Adrenal gland (tissue), 9 donors: ENCODE measurements at regions not wholly inside any gene's neighbourhood (a gene's known extent, or its start where the extent isn't known, plus 50 kb on each side); places are given as distances from the start of the nearest gene placed in this dataset.

Experiments
- DNase-seq, 7 donors: peaks; one replicate each; pipeline ENCODE4 v3.0.0-alpha.2; 2019 to 2020
- H3K27ac ChIP-seq, 5 donors: fragments of 200-600 bp; sonication (generic) in 4 of 5; 1 replicate in 3 of 5; 2 replicates in 2 of 5; pipeline versions ENCODE4 v1.5.1 to v1.8.0; 2016 to 2020; ENCODE audit warnings: mild to moderate bottlenecking in 1 of 5
- H3K27me3 ChIP-seq: fragments of 200-600 bp; 2 replicates; pipeline ENCODE4 v1.8.0; 2021
- H3K36me3 ChIP-seq, 2 donors: fragments of 200-600 bp; replicated peaks in 1 of 2; 1 replicate in 1 of 2; 2 replicates in 1 of 2; pipeline versions ENCODE4 v1.5.1 to v1.8.0; 2018 to 2022
- H3K4me1 ChIP-seq, 2 donors: fragments of 200-600 bp; replicated peaks in 1 of 2; 1 replicate in 1 of 2; 2 replicates in 1 of 2; pipeline versions ENCODE4 v1.5.1 to v1.8.0; 2018 to 2021
- H3K4me3 ChIP-seq, 4 donors: fragments of 200-600 bp; sonication (generic) in 3 of 4; one replicate each; pipeline ENCODE4 v1.5.1; 2016 to 2018
- H3K9me3 ChIP-seq, 3 donors: fragments of 200-600 bp; sonication (generic) in 1 of 3; replicated peaks in 1 of 3; 1 replicate in 2 of 3; 2 replicates in 1 of 3; pipeline versions ENCODE4 v1.5.1 to v1.8.0; 2016 to 2021
- CTCF ChIP-seq, 6 experiments: fragments of 450-650 bp in 4 of 6; fragments of 200-600 bp in 2 of 6; sonication (generic) in 1 of 6; IDR thresholded peaks; 1 replicate in 5 of 6; 2 replicates in 1 of 6; pipeline versions ENCODE4 v1.5.1 to v1.8.0; 2016 to 2021; ENCODE audit warnings: antibody characterized with exemption in 6 of 6, mild to moderate bottlenecking in 2 of 6, moderate library complexity in 1 of 6
- POLR2A ChIP-seq, 2 donors: fragments of 450-650 bp; IDR thresholded peaks; one replicate each; pipeline ENCODE4 v1.6.1; 2017; ENCODE audit warnings: antibody characterized with exemption in 2 of 2, mild to moderate bottlenecking in 2 of 2, moderate library complexity in 1 of 2
- WGBS, 4 donors: extraction: QIAGEN DNeasy Blood & Tissue Kit in 2 of 4; methylation state at CpG; one replicate each; pipeline versions ENCODE4 v1.1.5 to v1.1.7; 2013 to 2017; 5-methylcytosine and 5-hydroxymethylcytosine counted together
- intact Hi-C, 2 donors: fragments of 100-400 bp; cut with DNase I; formaldehyde crosslinking; loops; one replicate each; pipeline versions ENCODE4 v1.14.1 to v1.15.0; 2022 to 2023
- donor health status: healthy with polysubstance abuse.
- donor health status: Bipolar disorder and iron deficiency.
- donor health status: DM: yes; HTN: yes; CAD: no.
- donor health status: DM: no; HTN: no; CAD: no.
- donor health status: DM: no; HTN: no; CAD: no.

GRCh38 chr3:83807511-83807910 is 1151.3 kb upstream of the CADM2 start:
- Histone ChIP-seq H3K4me3 (no peak overlapping the region), H3K9me3 (peaks cover 0 to 4% (median 0%) of the 10 kb centered on the region in 3 donors), H3K4me1 (no peaks in the 10 kb centered on the region), H3K27me3 (no peaks in the 10 kb centered on the region), H3K27ac (no peak overlapping the region), H3K36me3 (no peaks in the 10 kb centered on the region)
- no peak for DNase-seq
- TF ChIP-seq CTCF (IDR thresholded peaks at IDR 0.05) (no peak), POLR2A (IDR thresholded peaks at IDR 0.05) (no peak)
- WGBS, 4 donors = 64 to 83% (median 73%) methylated on average over 3 of the region's 3 CpGs
- intact Hi-C loops = no loop called here

GRCh38 chr3:83813176-83813575 is 1145.6 kb upstream of the CADM2 start:
- DNase-seq = no peak
- H3K4me3 ChIP-seq = no peak overlapping the region
- intact Hi-C loops = no loop called here
- 75 to 83% (median 77%) methylated on average over 3 of the region's 3 CpGs; no CpG with 5 or more reads in 1 of the 4 donors for WGBS, 4 donors
- no peaks in the 10 kb centered on the region for H3K27me3 ChIP-seq
- TF ChIP-seq CTCF (IDR thresholded peaks at IDR 0.05) = no peak
- TF ChIP-seq POLR2A (IDR thresholded peaks at IDR 0.05) = no peak
- peaks cover 0 to 4% (median 0%) of the 10 kb centered on the region in 3 donors for H3K9me3 ChIP-seq
- no peaks in the 10 kb centered on the region for H3K36me3 ChIP-seq
- H3K4me1 ChIP-seq = no peaks in the 10 kb centered on the region
- H3K27ac ChIP-seq = no peak overlapping the region

GRCh38 chr3:83816653-83817052 is 1142.1 kb upstream of the CADM2 start:
- Histone ChIP-seq H3K4me3 (no peak overlapping the region), H3K4me1 (no peaks in the 10 kb centered on the region), H3K36me3 (no peaks in the 10 kb centered on the region), H3K27me3 (no peaks in the 10 kb centered on the region), H3K9me3 (no peaks in the 10 kb centered on the region), H3K27ac (no peak overlapping the region)
- DNase-seq = no peak
- TF ChIP-seq POLR2A (IDR thresholded peaks at IDR 0.05) (no peak), CTCF (IDR thresholded peaks at IDR 0.05) (no peak)
- 77 to 90% (median 89%) methylated on average over 1 of the region's 1 CpG for WGBS, 4 donors
- intact Hi-C loops = no loop called here

GRCh38 chr3:83821506-83821905 is 1137.3 kb upstream of the CADM2 start:
- H3K27me3 ChIP-seq = no peaks in the 10 kb centered on the region
- DNase-seq = no peak

More at GRCh38 chr3:83821506-83821905, 1137.3 kb upstream of the CADM2 start:
- TF ChIP-seq POLR2A (IDR thresholded peaks at IDR 0.05) (no peak), CTCF (IDR thresholded peaks at IDR 0.05) (no peak)
- no peak overlapping the region for H3K27ac ChIP-seq
- no peaks in the 10 kb centered on the region for H3K9me3 ChIP-seq
- intact Hi-C loops = no loop called here
- no peaks in the 10 kb centered on the region for H3K36me3 ChIP-seq
- no peak overlapping the region for H3K4me3 ChIP-seq
- WGBS, 4 donors = 52 to 63% (median 56%) methylated on average over 8 of the region's 8 CpGs
- no peaks in the 10 kb centered on the region for H3K4me1 ChIP-seq
